Endothelial cell (in vitro differentiated cells): ENCODE measurements at regions not wholly inside any gene's neighbourhood (a gene's known extent, or its start where the extent isn't known, plus 50 kb on each side); places are given as distances from the start of the nearest gene placed in this dataset.

Experiments
- DNase-seq: peaks from one replicate; pipeline ENCODE4 v3.0.0; 2021; ENCODE audit warnings: low spot score
- H3K27ac Mint-ChIP-seq: one replicate; pipeline ENCODE4 v1.8.0; 2021; ENCODE audit warnings: mixed read lengths, inconsistent platforms; ENCODE audit not compliant: unreplicated experiment
- H3K27me3 Mint-ChIP-seq: one replicate; pipeline ENCODE4 v1.8.0; 2021; ENCODE audit warnings: mild to moderate bottlenecking, moderate library complexity, mixed read lengths, inconsistent platforms; ENCODE audit not compliant: unreplicated experiment
- H3K36me3 Mint-ChIP-seq: one replicate; pipeline ENCODE4 v1.8.0; 2021; ENCODE audit warnings: mild to moderate bottlenecking, low read depth, mixed read lengths, inconsistent platforms; ENCODE audit not compliant: unreplicated experiment
- H3K4me1 Mint-ChIP-seq: one replicate; pipeline ENCODE4 v1.8.0; 2021; ENCODE audit warnings: mild to moderate bottlenecking, mixed read lengths, inconsistent platforms; ENCODE audit not compliant: unreplicated experiment
- H3K4me3 Mint-ChIP-seq: one replicate; pipeline ENCODE4 v1.8.0; 2021; ENCODE audit warnings: mild to moderate bottlenecking, mixed read lengths, inconsistent platforms; ENCODE audit not compliant: unreplicated experiment
- H3K9me3 Mint-ChIP-seq: one replicate; pipeline ENCODE4 v1.8.0; 2021; ENCODE audit warnings: mixed read lengths, inconsistent platforms; ENCODE audit not compliant: unreplicated experiment
- CTCF ChIP-seq: fragments of 200-600 bp; sonication (generic); IDR thresholded peaks from one replicate; pipeline ENCODE4 v1.5.0; 2021; ENCODE audit warnings: antibody characterized with exemption; ENCODE audit not compliant: unreplicated experiment

GRCh38 chr4:100948911-100949310 is 398.4 kb downstream of the PPP3CA start:
- no peaks in the 10 kb centered on the region for H3K4me1 Mint-ChIP-seq
- no peaks in the 10 kb centered on the region for H3K9me3 Mint-ChIP-seq
- no peak overlapping the region for H3K4me3 Mint-ChIP-seq
- no peak overlapping the region for H3K27ac Mint-ChIP-seq
- H3K36me3 Mint-ChIP-seq: no peaks in the 10 kb centered on the region
- peaks cover 1% of the 10 kb centered on the region for H3K27me3 Mint-ChIP-seq
- DNase-seq: no peak
- no peak for TF ChIP-seq CTCF

- no peak for DNase-seq
- no peaks in the 10 kb centered on the region for H3K36me3 Mint-ChIP-seq
- no peak for TF ChIP-seq CTCF
- peaks cover 1% of the 10 kb centered on the region for H3K27me3 Mint-ChIP-seq
- H3K27ac Mint-ChIP-seq: no peak overlapping the region
- no peaks in the 10 kb centered on the region for H3K4me1 Mint-ChIP-seq
- no peak overlapping the region for H3K4me3 Mint-ChIP-seq
- H3K9me3 Mint-ChIP-seq: no peaks in the 10 kb centered on the region
Observed at GRCh38 chr4:100945789-100946188, 401.5 kb downstream of the PPP3CA start.

- DNase-seq: no peak
- no peaks in the 10 kb centered on the region for H3K36me3 Mint-ChIP-seq
- H3K9me3 Mint-ChIP-seq: no peaks in the 10 kb centered on the region
- no peaks in the 10 kb centered on the region for H3K4me1 Mint-ChIP-seq
- H3K27ac Mint-ChIP-seq: no peak overlapping the region
- no peak overlapping the region for H3K4me3 Mint-ChIP-seq
- H3K27me3 Mint-ChIP-seq: no peaks in the 10 kb centered on the region
- no peak for TF ChIP-seq CTCF
Observed at GRCh38 chr4:100938698-100939097, 408.6 kb downstream of the PPP3CA start.

- no peak overlapping the region for H3K4me3 Mint-ChIP-seq
- peaks cover 13% of the 10 kb centered on the region for H3K4me1 Mint-ChIP-seq
- peaks cover 1% of the 10 kb centered on the region for H3K27me3 Mint-ChIP-seq
Observed at GRCh38 chr4:100936661-100937375, 410.5 kb downstream of the PPP3CA start.

More at GRCh38 chr4:100936661-100937375, 410.5 kb downstream of the PPP3CA start:
- Mint-ChIP-seq H3K9me3 (no peaks in the 10 kb centered on the region), H3K36me3 (no peaks in the 10 kb centered on the region), H3K27ac (no peak overlapping the region)
- no peak for DNase-seq
- TF ChIP-seq CTCF: no peak
